ENCODE measurements at regions not wholly inside any gene's neighbourhood (a gene's known extent, or its start where the extent isn't known, plus 50 kb on each side); places are given as distances from the start of the nearest gene placed in this dataset.

DNA sequence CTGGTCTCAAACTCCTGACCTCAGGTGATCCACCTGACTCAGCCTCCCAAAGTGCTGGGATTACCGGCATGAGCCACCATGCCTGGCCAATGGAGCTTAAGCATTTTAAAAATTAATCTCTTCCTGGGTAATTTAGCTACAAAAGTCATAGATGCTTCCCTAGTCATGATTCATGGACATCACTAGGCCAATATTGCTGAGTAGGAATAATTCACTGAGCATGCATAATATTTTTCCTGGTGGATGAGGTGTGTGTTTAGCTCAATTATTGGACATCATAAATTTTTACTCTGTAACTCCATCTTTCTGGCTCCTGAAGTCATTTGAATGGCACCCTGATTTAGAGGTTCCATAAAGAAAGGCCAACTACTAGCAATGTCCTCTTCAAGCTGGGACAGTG is 512.9 kb upstream of the AGTR1 start:
- Histone ChIP-seq H3K27me3 (ENCODE audit: control insufficient read depth, insufficient read depth, low read length) (no peaks in the 10 kb centered on the region), H3K27ac (ENCODE audit: low read length) (no peak overlapping the region), H3K36me3 (ENCODE audit: control insufficient read depth, insufficient read depth, low read length) (no peaks in the 10 kb centered on the region), H3K4me1 (ENCODE audit: control insufficient read depth, insufficient read depth, low read length) (no peaks in the 10 kb centered on the region), H3K4me3 (ENCODE audit: low read depth in 2 of 2, low read length in 2 of 2) (no peak overlapping the region), H3K9me3 (ENCODE audit: control insufficient read depth, insufficient read depth, low read depth, low read length) (no peaks in the 10 kb centered on the region; the same call in 1 of the 2 replicates)
- no TSS peak for BruUV-seq (replicated peaks)
- ATAC-seq = no peak
- CTCF ChIA-PET = no interaction called here
- DNase-seq (ENCODE audit: low read depth, low spot score) = no peak
- intact Hi-C loops (cut with micrococcal nuclease; ENCODE audit: unreplicated experiment) (no loop called here), in situ Hi-C loops (cut with HindIII; ENCODE audit: low pct_unique_long_range_greater_than_20kb, low sequenced_read_pairs) (no loop called here)
- POLR2A ChIA-PET = interaction anchor here (0.6 kb wide), 1 partner anchor 464 kb away, joined by 3 read pairs; no protein-coding TSS in a partner anchor
- no peak for TF ChIP-seq TCF7L2 (IDR thresholded peaks at IDR 0.05; ENCODE audit: low read depth, low read length)
- TF ChIP-seq, protein P1, sequence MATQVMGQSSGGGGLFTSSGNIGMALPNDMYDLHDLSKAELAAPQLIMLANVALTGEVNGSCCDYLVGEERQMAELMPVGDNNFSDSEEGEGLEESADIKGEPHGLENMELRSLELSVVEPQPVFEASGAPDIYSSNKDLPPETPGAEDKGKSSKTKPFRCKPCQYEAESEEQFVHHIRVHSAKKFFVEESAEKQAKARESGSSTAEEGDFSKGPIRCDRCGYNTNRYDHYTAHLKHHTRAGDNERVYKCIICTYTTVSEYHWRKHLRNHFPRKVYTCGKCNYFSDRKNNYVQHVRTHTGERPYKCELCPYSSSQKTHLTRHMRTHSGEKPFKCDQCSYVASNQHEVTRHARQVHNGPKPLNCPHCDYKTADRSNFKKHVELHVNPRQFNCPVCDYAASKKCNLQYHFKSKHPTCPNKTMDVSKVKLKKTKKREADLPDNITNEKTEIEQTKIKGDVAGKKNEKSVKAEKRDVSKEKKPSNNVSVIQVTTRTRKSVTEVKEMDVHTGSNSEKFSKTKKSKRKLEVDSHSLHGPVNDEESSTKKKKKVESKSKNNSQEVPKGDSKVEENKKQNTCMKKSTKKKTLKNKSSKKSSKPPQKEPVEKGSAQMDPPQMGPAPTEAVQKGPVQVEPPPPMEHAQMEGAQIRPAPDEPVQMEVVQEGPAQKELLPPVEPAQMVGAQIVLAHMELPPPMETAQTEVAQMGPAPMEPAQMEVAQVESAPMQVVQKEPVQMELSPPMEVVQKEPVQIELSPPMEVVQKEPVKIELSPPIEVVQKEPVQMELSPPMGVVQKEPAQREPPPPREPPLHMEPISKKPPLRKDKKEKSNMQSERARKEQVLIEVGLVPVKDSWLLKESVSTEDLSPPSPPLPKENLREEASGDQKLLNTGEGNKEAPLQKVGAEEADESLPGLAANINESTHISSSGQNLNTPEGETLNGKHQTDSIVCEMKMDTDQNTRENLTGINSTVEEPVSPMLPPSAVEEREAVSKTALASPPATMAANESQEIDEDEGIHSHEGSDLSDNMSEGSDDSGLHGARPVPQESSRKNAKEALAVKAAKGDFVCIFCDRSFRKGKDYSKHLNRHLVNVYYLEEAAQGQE (IDR thresholded peaks at IDR 0.05; ENCODE audit: insufficient read depth in 1 of 2, low read depth in 2 of 2, low read length in 1 of 2) = no peak
- TF ChIP-seq POLR2AphosphoS5 (IDR thresholded peaks at IDR 0.05; ENCODE audit: low read depth, low read length) = no peak
- TF ChIP-seq SIN3A (IDR thresholded peaks at IDR 0.05; ENCODE audit: borderline replicate concordance, insufficient read depth, low read depth, low read length) = no peak
- TF ChIP-seq, protein P2, sequence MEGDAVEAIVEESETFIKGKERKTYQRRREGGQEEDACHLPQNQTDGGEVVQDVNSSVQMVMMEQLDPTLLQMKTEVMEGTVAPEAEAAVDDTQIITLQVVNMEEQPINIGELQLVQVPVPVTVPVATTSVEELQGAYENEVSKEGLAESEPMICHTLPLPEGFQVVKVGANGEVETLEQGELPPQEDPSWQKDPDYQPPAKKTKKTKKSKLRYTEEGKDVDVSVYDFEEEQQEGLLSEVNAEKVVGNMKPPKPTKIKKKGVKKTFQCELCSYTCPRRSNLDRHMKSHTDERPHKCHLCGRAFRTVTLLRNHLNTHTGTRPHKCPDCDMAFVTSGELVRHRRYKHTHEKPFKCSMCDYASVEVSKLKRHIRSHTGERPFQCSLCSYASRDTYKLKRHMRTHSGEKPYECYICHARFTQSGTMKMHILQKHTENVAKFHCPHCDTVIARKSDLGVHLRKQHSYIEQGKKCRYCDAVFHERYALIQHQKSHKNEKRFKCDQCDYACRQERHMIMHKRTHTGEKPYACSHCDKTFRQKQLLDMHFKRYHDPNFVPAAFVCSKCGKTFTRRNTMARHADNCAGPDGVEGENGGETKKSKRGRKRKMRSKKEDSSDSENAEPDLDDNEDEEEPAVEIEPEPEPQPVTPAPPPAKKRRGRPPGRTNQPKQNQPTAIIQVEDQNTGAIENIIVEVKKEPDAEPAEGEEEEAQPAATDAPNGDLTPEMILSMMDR (IDR thresholded peaks at IDR 0.05) = no peak

GRCh38 chr3:148186881-148187280 is 510.8 kb upstream of the AGTR1 start:
- H3K9me3 ChIP-seq (ENCODE audit: control insufficient read depth, insufficient read depth, low read depth, low read length) = no peaks in the 10 kb centered on the region; the same call in 1 of the 2 replicates
- TF ChIP-seq SIN3A (IDR thresholded peaks at IDR 0.05; ENCODE audit: borderline replicate concordance, insufficient read depth, low read depth, low read length) = no peak
- TF ChIP-seq, protein P1 (IDR thresholded peaks at IDR 0.05; ENCODE audit: insufficient read depth in 1 of 2, low read depth in 2 of 2, low read length in 1 of 2) = no peak
- TF ChIP-seq, protein P2 (IDR thresholded peaks at IDR 0.05) = no peak
- no peak for ATAC-seq
- H3K27me3 ChIP-seq (ENCODE audit: control insufficient read depth, insufficient read depth, low read length) = no peaks in the 10 kb centered on the region
- intact Hi-C loops (cut with micrococcal nuclease; ENCODE audit: unreplicated experiment) = no loop called here
- in situ Hi-C loops (cut with HindIII; ENCODE audit: low pct_unique_long_range_greater_than_20kb, low sequenced_read_pairs) = no loop called here
- no peaks in the 10 kb centered on the region for H3K36me3 ChIP-seq (ENCODE audit: control insufficient read depth, insufficient read depth, low read length)
- no peaks in the 10 kb centered on the region for H3K4me1 ChIP-seq (ENCODE audit: control insufficient read depth, insufficient read depth, low read length)
- CTCF ChIA-PET = no interaction called here
- BruUV-seq (replicated peaks) = no TSS peak
- no peak overlapping the region for H3K27ac ChIP-seq (ENCODE audit: low read length)
- H3K4me3 ChIP-seq (ENCODE audit: low read depth in 2 of 2, low read length in 2 of 2) = no peak overlapping the region
- POLR2A ChIA-PET = no interaction called here
- no peak for DNase-seq (ENCODE audit: low read depth, low spot score)

Measured in Panc1 (cell line).